CD14-positive monocyte (primary cell): ENCODE measurements at regions not wholly inside any gene's neighbourhood (a gene's known extent, or its start where the extent isn't known, plus 50 kb on each side); places are given as distances from the start of the nearest gene placed in this dataset.

ENCODE experiments used
- DNase-seq, 3 donors: peaks; one replicate each; pipeline ENCODE4 v3.0.0-alpha.2; 2011 to 2022
- H2AFZ ChIP-seq: 2 replicates; pipeline ENCODE4 v1.6.0; 2012; ENCODE audit warnings: mild to moderate bottlenecking, low read depth, low read length, inconsistent platforms; ENCODE audit not compliant: insufficient read depth, poor library complexity, severe bottlenecking
- H3K27ac ChIP-seq, 2 donors: 1 replicate in 1 of 2; 2 replicates in 1 of 2; pipeline ENCODE4 v1.5.1; 2012 to 2013; ENCODE audit warnings: low read length in 2 of 2, control low read depth in 1 of 2, inconsistent platforms in 1 of 2, low read depth in 1 of 2, mild to moderate bottlenecking in 1 of 2
- H3K27me3 ChIP-seq, 2 donors: one replicate each; pipeline versions ENCODE4 v1.6.0 to v1.6.1; 2011 to 2013; ENCODE audit warnings: low read length in 2 of 2; ENCODE audit not compliant: control insufficient read depth in 2 of 2, insufficient read depth in 2 of 2
- H3K36me3 ChIP-seq, 2 donors: replicated peaks in 1 of 2; 1 replicate in 1 of 2; 2 replicates in 1 of 2; pipeline versions ENCODE4 v1.5.1 to v1.6.1; 2012 to 2013; ENCODE audit warnings: low read length in 2 of 2, control low read depth in 1 of 2, inconsistent platforms in 1 of 2, mild to moderate bottlenecking in 1 of 2; ENCODE audit not compliant: insufficient read depth in 2 of 2, control insufficient read depth in 1 of 2
- H3K4me1 ChIP-seq, 2 donors: 1 replicate in 1 of 2; 2 replicates in 1 of 2; pipeline versions ENCODE4 v1.5.1 to v1.6.1; 2012 to 2013; ENCODE audit warnings: low read length in 2 of 2, control low read depth in 1 of 2, inconsistent platforms in 1 of 2, mild to moderate bottlenecking in 1 of 2, moderate library complexity in 1 of 2; ENCODE audit not compliant: insufficient read depth in 2 of 2, control insufficient read depth in 1 of 2
- H3K4me2 ChIP-seq: replicated peaks from 2 replicates; pipeline ENCODE3; 2012; ENCODE audit warnings: low read length, moderate library complexity, mild to moderate bottlenecking; ENCODE audit not compliant: poor library complexity, severe bottlenecking; ENCODE audit errors: extremely low read depth
- H3K4me3 ChIP-seq, 3 experiments: fragments of 200-600 bp in 1 of 3; sonication (generic) in 1 of 3; replicated peaks in 1 of 3; 1 replicate in 2 of 3; 2 replicates in 1 of 3; pipeline ENCODE4 v1.5.1; 2011 to 2013; ENCODE audit warnings: low read length in 3 of 3, mild to moderate bottlenecking in 3 of 3, control low read depth in 2 of 3, low read depth in 2 of 3, inconsistent platforms in 1 of 3, moderate library complexity in 1 of 3
- H3K79me2 ChIP-seq: 2 replicates; pipeline ENCODE4 v1.6.0; 2012; ENCODE audit warnings: mild to moderate bottlenecking, control low read depth, inconsistent platforms, low read length, moderate library complexity; ENCODE audit not compliant: insufficient read depth
- H3K9ac ChIP-seq: 2 replicates; pipeline ENCODE4 v1.6.0; 2017; ENCODE audit warnings: low read length, mild to moderate bottlenecking; ENCODE audit not compliant: insufficient read depth, poor library complexity, severe bottlenecking
- H3K9me3 ChIP-seq, 2 donors: replicated peaks in 1 of 2; 1 replicate in 1 of 2; 2 replicates in 1 of 2; pipeline versions ENCODE4 v1.5.1 to v1.6.1; 2012 to 2013; ENCODE audit warnings: low read length in 2 of 2, control low read depth in 1 of 2; ENCODE audit not compliant: control insufficient read depth in 1 of 2, insufficient read depth in 1 of 2
- H4K20me1 ChIP-seq: 2 replicates; pipeline ENCODE4 v1.6.0; 2012; ENCODE audit warnings: mild to moderate bottlenecking, low read length, control low read depth, moderate library complexity; ENCODE audit not compliant: insufficient read depth
- H3K27ac Mint-ChIP-seq, 7 donors: one replicate each; pipeline ENCODE4 v1.8.0; 2020; ENCODE audit warnings: mild to moderate bottlenecking in 7 of 7, mixed read lengths in 7 of 7, moderate library complexity in 6 of 7, inconsistent platforms in 2 of 7
- H3K27me3 Mint-ChIP-seq, 3 donors: one replicate each; pipeline ENCODE4 v1.8.0; 2021 to 2022; ENCODE audit warnings: low read depth in 3 of 3, mild to moderate bottlenecking in 3 of 3, mixed read lengths in 3 of 3, moderate library complexity in 3 of 3, inconsistent platforms in 1 of 3
- H3K36me3 Mint-ChIP-seq, 2 donors: one replicate each; pipeline ENCODE4 v1.8.0; 2020; ENCODE audit warnings: mixed read lengths in 2 of 2, inconsistent platforms in 1 of 2, mild to moderate bottlenecking in 1 of 2
- H3K4me1 Mint-ChIP-seq: one replicate; pipeline ENCODE4 v1.8.0; 2020; ENCODE audit warnings: mild to moderate bottlenecking, mixed read lengths
- H3K4me3 Mint-ChIP-seq, 2 donors: one replicate each; pipeline ENCODE4 v1.8.0; 2020; ENCODE audit warnings: mild to moderate bottlenecking in 2 of 2, mixed read lengths in 2 of 2, moderate library complexity in 1 of 2
- H3K9me3 Mint-ChIP-seq, 7 donors: one replicate each; pipeline ENCODE4 v1.8.0; 2020 to 2022; ENCODE audit warnings: mixed read lengths in 7 of 7, mild to moderate bottlenecking in 6 of 7, moderate library complexity in 6 of 7, inconsistent platforms in 2 of 7
- WGBS: methylation state at CpG from one replicate; pipeline ENCODE4 v1.1.5; 2013; ENCODE audit warnings: missing lambda C conversion rate; ENCODE audit not compliant: insufficient coverage; 5-methylcytosine and 5-hydroxymethylcytosine counted together
- intact Hi-C, 2 donors: fragments of 100-400 bp; cut with micrococcal nuclease; formaldehyde crosslinking; loops; one replicate each; pipeline versions ENCODE4 v1.15.0 to v1.15.1; 2023
- TF ChIP-seq, protein P1 (sequence below): fragments of 200-600 bp; IDR thresholded peaks from one replicate; pipeline ENCODE4 v1.8.0; 2022; ENCODE audit warnings: antibody characterized with exemption, mild to moderate bottlenecking

GRCh38 chr13:105904034-105904742 is 631.3 kb downstream of the EFNB2 start:
- Histone ChIP-seq H4K20me1 (no peaks in the 10 kb centered on the region), H3K4me2 (no peak overlapping the region), H3K9ac (no peak overlapping the region), H3K79me2 (no peaks in the 10 kb centered on the region), H3K9me3 (no peaks in the 10 kb centered on the region), H3K36me3 (no peaks in the 10 kb centered on the region), H3K27me3 (no peaks in the 10 kb centered on the region), H3K4me3 (no peak overlapping the region), H3K27ac (no peak overlapping the region), H3K4me1 (no peaks in the 10 kb centered on the region), H2AFZ (no peak overlapping the region)
- intact Hi-C loops, result no loop called here
- H3K9me3 Mint-ChIP-seq, result peaks cover 0 to 4% (median 2%) of the 10 kb centered on the region in 7 donors
- TF ChIP-seq, protein P1, sequence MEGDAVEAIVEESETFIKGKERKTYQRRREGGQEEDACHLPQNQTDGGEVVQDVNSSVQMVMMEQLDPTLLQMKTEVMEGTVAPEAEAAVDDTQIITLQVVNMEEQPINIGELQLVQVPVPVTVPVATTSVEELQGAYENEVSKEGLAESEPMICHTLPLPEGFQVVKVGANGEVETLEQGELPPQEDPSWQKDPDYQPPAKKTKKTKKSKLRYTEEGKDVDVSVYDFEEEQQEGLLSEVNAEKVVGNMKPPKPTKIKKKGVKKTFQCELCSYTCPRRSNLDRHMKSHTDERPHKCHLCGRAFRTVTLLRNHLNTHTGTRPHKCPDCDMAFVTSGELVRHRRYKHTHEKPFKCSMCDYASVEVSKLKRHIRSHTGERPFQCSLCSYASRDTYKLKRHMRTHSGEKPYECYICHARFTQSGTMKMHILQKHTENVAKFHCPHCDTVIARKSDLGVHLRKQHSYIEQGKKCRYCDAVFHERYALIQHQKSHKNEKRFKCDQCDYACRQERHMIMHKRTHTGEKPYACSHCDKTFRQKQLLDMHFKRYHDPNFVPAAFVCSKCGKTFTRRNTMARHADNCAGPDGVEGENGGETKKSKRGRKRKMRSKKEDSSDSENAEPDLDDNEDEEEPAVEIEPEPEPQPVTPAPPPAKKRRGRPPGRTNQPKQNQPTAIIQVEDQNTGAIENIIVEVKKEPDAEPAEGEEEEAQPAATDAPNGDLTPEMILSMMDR, result no peak
- no CpG with 5 or more reads among the region's 9 CpGs for WGBS
- no peaks in the 10 kb centered on the region for H3K4me1 Mint-ChIP-seq
- no peak overlapping the region for H3K4me3 Mint-ChIP-seq
- H3K27me3 Mint-ChIP-seq, result peaks cover 0 to 1% (median 0%) of the 10 kb centered on the region in 3 donors
- H3K27ac Mint-ChIP-seq, result no peak overlapping the region
- DNase-seq, result no peak
- H3K36me3 Mint-ChIP-seq, result no peaks in the 10 kb centered on the region

DNA sequence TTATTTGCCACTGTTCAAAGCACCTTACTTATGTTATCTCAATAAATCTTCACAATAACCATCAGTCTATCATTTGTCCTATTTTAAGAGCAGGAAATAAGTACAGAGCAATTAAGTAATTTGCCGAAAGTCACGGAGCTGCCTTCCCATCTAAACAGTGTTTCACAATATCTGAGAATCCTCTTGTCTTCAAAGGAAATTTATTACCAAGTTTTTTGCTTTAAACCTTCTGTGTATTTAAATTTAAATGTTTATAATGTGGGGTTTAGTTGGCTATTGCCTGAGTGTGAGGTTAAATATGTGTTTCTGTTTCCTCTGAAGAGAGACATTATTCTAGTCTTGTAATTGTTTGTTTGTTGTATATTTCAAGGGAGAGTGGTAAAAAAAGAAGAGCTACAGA is 633.1 kb downstream of the EFNB2 start:
- Mint-ChIP-seq H3K9me3 (peaks cover 0 to 8% (median 3%) of the 10 kb centered on the region in 7 donors), H3K4me3 (no peak overlapping the region), H3K36me3 (no peaks in the 10 kb centered on the region), H3K27ac (no peak overlapping the region), H3K4me1 (no peaks in the 10 kb centered on the region), H3K27me3 (peaks cover 0 to 1% (median 0%) of the 10 kb centered on the region in 3 donors)
- DNase-seq, result no peak
- H3K36me3 ChIP-seq, result no peaks in the 10 kb centered on the region
- H3K4me1 ChIP-seq, result no peaks in the 10 kb centered on the region
- WGBS, result no CpG with 5 or more reads among the region's 2 CpGs
- no peak overlapping the region for H3K27ac ChIP-seq
- no peak overlapping the region for H3K9ac ChIP-seq
- no peaks in the 10 kb centered on the region for H3K27me3 ChIP-seq
- TF ChIP-seq, protein P1, result no peak
- H3K79me2 ChIP-seq, result no peaks in the 10 kb centered on the region
- no peak overlapping the region for H3K4me2 ChIP-seq
- H2AFZ ChIP-seq, result no peak overlapping the region
- no peaks in the 10 kb centered on the region for H3K9me3 ChIP-seq
- intact Hi-C loops, result no loop called here
- H4K20me1 ChIP-seq, result no peaks in the 10 kb centered on the region
- H3K4me3 ChIP-seq, result no peak overlapping the region
